Fibroblast of lung (primary cell): ENCODE measurements at regions not wholly inside any gene's neighbourhood (a gene's known extent, or its start where the extent isn't known, plus 50 kb on each side); places are given as distances from the start of the nearest gene placed in this dataset.

ENCODE experiments used
- CTCF ChIP-seq, 2 donors: IDR thresholded peaks in 1 of 2; conservative IDR thresholded peaks in 1 of 2; 1 replicate in 1 of 2; 2 replicates in 1 of 2; pipeline ENCODE4 v1.5.1; 2011 to 2012; ENCODE audit warnings: low read length in 2 of 2, control low read depth in 1 of 2, inconsistent platforms in 1 of 2, low read depth in 1 of 2, mild to moderate bottlenecking in 1 of 2
- EZH2 ChIP-seq: IDR thresholded peaks from 2 replicates; pipeline ENCODE4 v1.5.1; 2012; ENCODE audit warnings: low read length, control low read depth, mild to moderate bottlenecking; ENCODE audit errors: missing control alignments

DNA sequence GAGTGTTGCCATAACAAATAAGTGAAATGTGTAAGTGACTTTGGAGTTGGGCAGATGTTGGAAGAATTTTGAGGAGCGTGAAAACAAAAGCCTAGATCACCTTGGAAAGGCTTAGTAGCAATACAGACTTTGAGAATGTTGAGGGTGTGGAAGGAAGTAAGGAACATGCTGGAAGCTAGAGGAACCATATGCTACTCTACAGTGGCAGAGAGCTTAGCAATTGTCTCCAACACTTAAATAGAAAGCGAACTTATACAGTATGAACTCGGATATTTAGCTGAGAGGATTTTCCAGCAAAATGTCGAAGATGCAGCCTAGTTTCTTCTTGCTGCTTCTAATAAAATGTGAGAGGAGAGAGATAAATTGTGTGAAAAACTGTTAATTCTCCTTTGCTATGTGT lies 271.2 kb downstream of the ADRA2A start:
- TF ChIP-seq CTCF (conservative IDR thresholded peaks at IDR 0.05 in 1 of 2, IDR thresholded peaks at IDR 0.05 in 1 of 2; ENCODE audit: low read depth in 1 of 2, low read length in 2 of 2) (no peak), EZH2 (no peak)
